Activated naive CD8-positive, alpha-beta T cell (primary cell): ENCODE measurements at regions not wholly inside any gene's neighbourhood (a gene's known extent, or its start where the extent isn't known, plus 50 kb on each side); places are given as distances from the start of the nearest gene placed in this dataset.

Experiments
- H3K27ac Mint-ChIP-seq: one replicate; pipeline ENCODE4 v1.8.0; 2021; ENCODE audit warnings: mixed read lengths
- H3K27me3 Mint-ChIP-seq: one replicate; pipeline ENCODE4 v1.8.0; 2021; ENCODE audit warnings: mixed read lengths
- H3K36me3 Mint-ChIP-seq: one replicate; pipeline ENCODE4 v1.8.0; 2021; ENCODE audit warnings: mixed read lengths
- H3K4me1 Mint-ChIP-seq: one replicate; pipeline ENCODE4 v1.8.0; 2021; ENCODE audit warnings: low read depth, mixed read lengths
- H3K4me3 Mint-ChIP-seq: one replicate; pipeline ENCODE4 v1.8.0; 2021; ENCODE audit warnings: mild to moderate bottlenecking, mixed read lengths
- H3K9me3 Mint-ChIP-seq: one replicate; pipeline ENCODE4 v1.8.0; 2021; ENCODE audit warnings: low read depth, mixed read lengths

- Mint-ChIP-seq H3K4me3 (no peak overlapping the region), H3K27ac (no peak overlapping the region), H3K27me3 (peaks cover 7% of the 10 kb centered on the region), H3K4me1 (no peaks in the 10 kb centered on the region), H3K36me3 (no peaks in the 10 kb centered on the region), H3K9me3 (no peaks in the 10 kb centered on the region)
These were observed 230.1 kb downstream of the KCTD12 start for GRCh38 chr13:76656056-76656455.

GRCh38 chr13:76654263-76654662 is 231.9 kb downstream of the KCTD12 start:
- no peaks in the 10 kb centered on the region for H3K36me3 Mint-ChIP-seq
- H3K27ac Mint-ChIP-seq: no peak overlapping the region
- H3K4me3 Mint-ChIP-seq: no peak overlapping the region
- no peaks in the 10 kb centered on the region for H3K4me1 Mint-ChIP-seq
- H3K27me3 Mint-ChIP-seq: peaks cover 9% of the 10 kb centered on the region
- no peaks in the 10 kb centered on the region for H3K9me3 Mint-ChIP-seq

- H3K36me3 Mint-ChIP-seq: no peaks in the 10 kb centered on the region
These were observed 234.9 kb downstream of the KCTD12 start for GRCh38 chr13:76651286-76651685.

GRCh38 chr13:76647550-76647949 is 238.7 kb downstream of the KCTD12 start:
- no peaks in the 10 kb centered on the region for H3K4me1 Mint-ChIP-seq
- no peaks in the 10 kb centered on the region for H3K36me3 Mint-ChIP-seq
- H3K4me3 Mint-ChIP-seq: no peak overlapping the region
- H3K27ac Mint-ChIP-seq: no peak overlapping the region
- H3K9me3 Mint-ChIP-seq: no peaks in the 10 kb centered on the region
- H3K27me3 Mint-ChIP-seq: peaks cover 7% of the 10 kb centered on the region

More at GRCh38 chr13:76651286-76651685, 234.9 kb downstream of the KCTD12 start:
- H3K27ac Mint-ChIP-seq: no peak overlapping the region
- H3K27me3 Mint-ChIP-seq: peaks cover 12% of the 10 kb centered on the region
- no peaks in the 10 kb centered on the region for H3K9me3 Mint-ChIP-seq
- no peaks in the 10 kb centered on the region for H3K4me1 Mint-ChIP-seq
- no peak overlapping the region for H3K4me3 Mint-ChIP-seq

GRCh38 chr13:76646946-76647345 is 239.3 kb downstream of the KCTD12 start:
- Mint-ChIP-seq H3K4me3 (no peak overlapping the region), H3K27ac (no peak overlapping the region), H3K27me3 (peaks cover 7% of the 10 kb centered on the region), H3K4me1 (no peaks in the 10 kb centered on the region), H3K36me3 (no peaks in the 10 kb centered on the region), H3K9me3 (no peaks in the 10 kb centered on the region)

GRCh38 chr13:76645632-76646031 is 240.6 kb downstream of the KCTD12 start:
- Mint-ChIP-seq H3K36me3 (no peaks in the 10 kb centered on the region), H3K9me3 (no peaks in the 10 kb centered on the region), H3K27me3 (peaks cover 8% of the 10 kb centered on the region), H3K4me3 (no peak overlapping the region), H3K4me1 (no peaks in the 10 kb centered on the region), H3K27ac (no peak overlapping the region)

GRCh38 chr13:76644906-76645305 is 241.3 kb downstream of the KCTD12 start:
- H3K4me1 Mint-ChIP-seq: no peaks in the 10 kb centered on the region
- H3K9me3 Mint-ChIP-seq: no peaks in the 10 kb centered on the region
- no peak overlapping the region for H3K4me3 Mint-ChIP-seq
- H3K36me3 Mint-ChIP-seq: no peaks in the 10 kb centered on the region
- peaks cover 8% of the 10 kb centered on the region for H3K27me3 Mint-ChIP-seq
- no peak overlapping the region for H3K27ac Mint-ChIP-seq

GRCh38 chr13:76643596-76643995 is 242.6 kb downstream of the KCTD12 start:
- H3K27ac Mint-ChIP-seq: no peak overlapping the region
- H3K27me3 Mint-ChIP-seq: peaks cover 8% of the 10 kb centered on the region
- no peak overlapping the region for H3K4me3 Mint-ChIP-seq
- H3K36me3 Mint-ChIP-seq: no peaks in the 10 kb centered on the region
- H3K9me3 Mint-ChIP-seq: no peaks in the 10 kb centered on the region
- no peaks in the 10 kb centered on the region for H3K4me1 Mint-ChIP-seq

GRCh38 chr13:76641056-76641455 is 245.1 kb downstream of the KCTD12 start:
- H3K27ac Mint-ChIP-seq: no peak overlapping the region
- peaks cover 6% of the 10 kb centered on the region for H3K27me3 Mint-ChIP-seq
- no peaks in the 10 kb centered on the region for H3K9me3 Mint-ChIP-seq

GRCh38 chr13:76638882-76639281 is 247.3 kb downstream of the KCTD12 start:
- Mint-ChIP-seq H3K9me3 (no peaks in the 10 kb centered on the region), H3K4me3 (no peak overlapping the region), H3K27me3 (peaks cover 6% of the 10 kb centered on the region), H3K27ac (no peak overlapping the region), H3K36me3 (no peaks in the 10 kb centered on the region), H3K4me1 (no peaks in the 10 kb centered on the region)

More at GRCh38 chr13:76641056-76641455, 245.1 kb downstream of the KCTD12 start:
- H3K36me3 Mint-ChIP-seq: no peaks in the 10 kb centered on the region
- no peaks in the 10 kb centered on the region for H3K4me1 Mint-ChIP-seq
- no peak overlapping the region for H3K4me3 Mint-ChIP-seq

- Mint-ChIP-seq H3K4me3 (no peak overlapping the region), H3K4me1 (no peaks in the 10 kb centered on the region), H3K9me3 (no peaks in the 10 kb centered on the region), H3K27me3 (peaks cover 6% of the 10 kb centered on the region), H3K27ac (no peak overlapping the region), H3K36me3 (no peaks in the 10 kb centered on the region)
These were observed 248.0 kb downstream of the KCTD12 start for GRCh38 chr13:76638181-76638580.

GRCh38 chr13:76637641-76638141 is 248.5 kb downstream of the KCTD12 start:
- no peak overlapping the region for H3K27ac Mint-ChIP-seq
- no peak overlapping the region for H3K4me3 Mint-ChIP-seq
- H3K9me3 Mint-ChIP-seq: no peaks in the 10 kb centered on the region
- peaks cover 6% of the 10 kb centered on the region for H3K27me3 Mint-ChIP-seq
- no peaks in the 10 kb centered on the region for H3K36me3 Mint-ChIP-seq
- H3K4me1 Mint-ChIP-seq: no peaks in the 10 kb centered on the region

- Mint-ChIP-seq H3K9me3 (no peaks in the 10 kb centered on the region), H3K27me3 (peaks cover 6% of the 10 kb centered on the region), H3K27ac (no peak overlapping the region), H3K4me3 (no peak overlapping the region), H3K4me1 (no peaks in the 10 kb centered on the region), H3K36me3 (no peaks in the 10 kb centered on the region)
These were observed 249.4 kb downstream of the KCTD12 start for GRCh38 chr13:76636829-76637228.

GRCh38 chr13:76635232-76636230 is 250.7 kb downstream of the KCTD12 start:
- Mint-ChIP-seq H3K9me3 (no peaks in the 10 kb centered on the region), H3K4me3 (no peak overlapping the region), H3K4me1 (no peaks in the 10 kb centered on the region)

GRCh38 chr13:76634431-76635191 is 251.6 kb downstream of the KCTD12 start:
- H3K27me3 Mint-ChIP-seq: peaks cover 5% of the 10 kb centered on the region
- no peaks in the 10 kb centered on the region for H3K4me1 Mint-ChIP-seq
- no peaks in the 10 kb centered on the region for H3K9me3 Mint-ChIP-seq
- H3K36me3 Mint-ChIP-seq: no peaks in the 10 kb centered on the region
- H3K27ac Mint-ChIP-seq: no peak overlapping the region
- no peak overlapping the region for H3K4me3 Mint-ChIP-seq

More at GRCh38 chr13:76635232-76636230, 250.7 kb downstream of the KCTD12 start:
- peaks cover 5% of the 10 kb centered on the region for H3K27me3 Mint-ChIP-seq
- H3K36me3 Mint-ChIP-seq: no peaks in the 10 kb centered on the region
- H3K27ac Mint-ChIP-seq: no peak overlapping the region
